ENCODE measurements at regions not wholly inside any gene's neighbourhood (a gene's known extent, or its start where the extent isn't known, plus 50 kb on each side); places are given as distances from the start of the nearest gene placed in this dataset.
A peak's percentile ranks its signal among the peaks of the same experiment; 100 is the strongest.

GRCh38 chr6:44524476-44525227 is 137.1 kb downstream of the CDC5L start:
- H3K36me3 ChIP-seq = no peaks in the 10 kb centered on the region
- ATAC-seq = no peak
- H3K27ac ChIP-seq = no peak overlapping the region
- no peaks in the 10 kb centered on the region for H3K27me3 ChIP-seq
- DNase-seq = no peak
- no peaks in the 10 kb centered on the region for H3K9me3 ChIP-seq
- H3K4me1 ChIP-seq = no peaks in the 10 kb centered on the region
- H3K4me3 ChIP-seq = no peak overlapping the region
- intact Hi-C loops (cut with DNase I) = no loop called here
- TF ChIP-seq, protein P1, sequence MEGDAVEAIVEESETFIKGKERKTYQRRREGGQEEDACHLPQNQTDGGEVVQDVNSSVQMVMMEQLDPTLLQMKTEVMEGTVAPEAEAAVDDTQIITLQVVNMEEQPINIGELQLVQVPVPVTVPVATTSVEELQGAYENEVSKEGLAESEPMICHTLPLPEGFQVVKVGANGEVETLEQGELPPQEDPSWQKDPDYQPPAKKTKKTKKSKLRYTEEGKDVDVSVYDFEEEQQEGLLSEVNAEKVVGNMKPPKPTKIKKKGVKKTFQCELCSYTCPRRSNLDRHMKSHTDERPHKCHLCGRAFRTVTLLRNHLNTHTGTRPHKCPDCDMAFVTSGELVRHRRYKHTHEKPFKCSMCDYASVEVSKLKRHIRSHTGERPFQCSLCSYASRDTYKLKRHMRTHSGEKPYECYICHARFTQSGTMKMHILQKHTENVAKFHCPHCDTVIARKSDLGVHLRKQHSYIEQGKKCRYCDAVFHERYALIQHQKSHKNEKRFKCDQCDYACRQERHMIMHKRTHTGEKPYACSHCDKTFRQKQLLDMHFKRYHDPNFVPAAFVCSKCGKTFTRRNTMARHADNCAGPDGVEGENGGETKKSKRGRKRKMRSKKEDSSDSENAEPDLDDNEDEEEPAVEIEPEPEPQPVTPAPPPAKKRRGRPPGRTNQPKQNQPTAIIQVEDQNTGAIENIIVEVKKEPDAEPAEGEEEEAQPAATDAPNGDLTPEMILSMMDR (IDR thresholded peaks at IDR 0.05) = no peak

- ATAC-seq = no peak
- DNase-seq = no peak
- intact Hi-C loops (cut with DNase I) = no loop called here
- Histone ChIP-seq H3K4me3 (no peak overlapping the region), H3K36me3 (no peaks in the 10 kb centered on the region), H3K4me1 (no peaks in the 10 kb centered on the region), H3K27ac (no peak overlapping the region), H3K27me3 (no peaks in the 10 kb centered on the region), H3K9me3 (no peaks in the 10 kb centered on the region)
- TF ChIP-seq, protein P1 (IDR thresholded peaks at IDR 0.05) = no peak
Measured at GRCh38 chr6:44525761-44526351, 138.3 kb downstream of the CDC5L start.

GRCh38 chr6:44527181-44527580 is 139.7 kb downstream of the CDC5L start:
- Histone ChIP-seq H3K4me3 (no peak overlapping the region), H3K4me1 (no peaks in the 10 kb centered on the region), H3K9me3 (no peaks in the 10 kb centered on the region), H3K36me3 (no peaks in the 10 kb centered on the region), H3K27me3 (no peaks in the 10 kb centered on the region), H3K27ac (no peak overlapping the region)
- no peak for DNase-seq
- intact Hi-C loops (cut with DNase I) = no loop called here
- ATAC-seq = peak; percentile 45
- TF ChIP-seq, protein P1 (IDR thresholded peaks at IDR 0.05) = no peak

GRCh38 chr6:44527583-44528369 is 140.3 kb downstream of the CDC5L start:
- TF ChIP-seq, protein P1 (IDR thresholded peaks at IDR 0.05) = no peak
- Histone ChIP-seq H3K27me3 (no peaks in the 10 kb centered on the region), H3K36me3 (no peaks in the 10 kb centered on the region), H3K9me3 (no peaks in the 10 kb centered on the region), H3K4me3 (no peak overlapping the region), H3K27ac (no peak overlapping the region), H3K4me1 (no peaks in the 10 kb centered on the region)
- no peak for DNase-seq
- intact Hi-C loops (cut with DNase I) = no loop called here
- ATAC-seq = peak; percentile 3

DNA sequence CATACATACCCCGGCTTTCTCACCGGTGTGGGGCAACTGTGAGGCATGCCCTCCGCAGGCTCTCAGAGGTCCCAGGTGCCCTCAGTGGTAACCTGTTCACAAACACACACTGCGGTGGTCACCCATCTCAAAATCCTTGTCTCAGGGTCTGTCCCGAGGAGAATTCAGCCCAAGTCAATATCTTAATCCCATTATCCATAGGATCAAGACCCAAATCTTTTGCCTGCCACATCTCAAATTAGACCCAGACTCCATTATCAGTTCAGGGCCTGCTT is 140.8 kb downstream of the CDC5L start:
- Histone ChIP-seq H3K4me1 (no peaks in the 10 kb centered on the region), H3K9me3 (no peaks in the 10 kb centered on the region), H3K4me3 (no peak overlapping the region), H3K36me3 (no peaks in the 10 kb centered on the region), H3K27ac (no peak overlapping the region), H3K27me3 (no peaks in the 10 kb centered on the region)
- DNase-seq (no peak), ATAC-seq (no peak)
- TF ChIP-seq, protein P1 (IDR thresholded peaks at IDR 0.05) = no peak
- intact Hi-C loops (cut with DNase I) = no loop called here

Measured in upper lobe of right lung (tissue), 1 donor.